PC-9 (cell line): ENCODE measurements at regions not wholly inside any gene's neighbourhood (a gene's known extent, or its start where the extent isn't known, plus 50 kb on each side); places are given as distances from the start of the nearest gene placed in this dataset.
"Not testable (repeated sequence)": the region's sequence is repeated elsewhere in the genome, so short reads cannot be mapped to it uniquely, and the experiment has no call there.

Experiments
- CTCF ChIP-seq: fragments of 200-600 bp; sonication (generic); conservative IDR thresholded peaks from 2 replicates; pipeline ENCODE4 v1.6.1; 2017; ENCODE audit warnings: mixed run types, antibody characterized with exemption, mild to moderate bottlenecking, moderate library complexity
- EZH2 ChIP-seq: fragments of 200-600 bp; sonication (generic); IDR thresholded peaks from 2 replicates; pipeline ENCODE4 v1.8.0; 2017; ENCODE audit warnings: antibody characterized with exemption, low read depth

DNA sequence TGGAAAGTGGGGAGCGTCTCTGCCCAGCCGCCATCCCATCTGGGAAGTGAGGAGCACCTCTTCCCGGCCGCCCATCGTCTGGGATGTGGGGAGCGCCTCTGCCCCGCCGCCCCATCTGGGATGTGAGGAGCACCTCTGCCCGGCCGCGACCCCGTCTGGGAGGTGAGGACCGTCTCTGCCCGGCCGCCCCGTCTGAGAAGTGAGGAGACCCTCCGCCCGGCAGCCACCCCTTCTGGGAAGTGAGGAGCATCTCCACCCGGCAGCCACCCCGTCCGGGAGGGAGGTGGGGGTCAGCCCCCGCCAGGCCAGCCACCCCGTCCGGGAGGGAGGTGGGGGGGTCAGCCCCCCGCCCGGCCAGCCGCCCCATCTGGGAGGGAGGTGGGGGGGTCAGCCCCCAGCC, 190.0 kb upstream of the MGAT5 start:
- TF ChIP-seq CTCF, EZH2: not testable (repeated sequence)
